GM18909 (cell line): ENCODE measurements at regions not wholly inside any gene's neighbourhood (a gene's known extent, or its start where the extent isn't known, plus 50 kb on each side); places are given as distances from the start of the nearest gene placed in this dataset.

Experiments
- ATAC-seq: cut with Tn5 transposase; IDR thresholded peaks from one replicate; pipeline ENCODE4 v1.9.1; 2021; ENCODE audit warnings: mild to moderate bottlenecking; ENCODE audit not compliant: unreplicated experiment, poor library complexity

DNA sequence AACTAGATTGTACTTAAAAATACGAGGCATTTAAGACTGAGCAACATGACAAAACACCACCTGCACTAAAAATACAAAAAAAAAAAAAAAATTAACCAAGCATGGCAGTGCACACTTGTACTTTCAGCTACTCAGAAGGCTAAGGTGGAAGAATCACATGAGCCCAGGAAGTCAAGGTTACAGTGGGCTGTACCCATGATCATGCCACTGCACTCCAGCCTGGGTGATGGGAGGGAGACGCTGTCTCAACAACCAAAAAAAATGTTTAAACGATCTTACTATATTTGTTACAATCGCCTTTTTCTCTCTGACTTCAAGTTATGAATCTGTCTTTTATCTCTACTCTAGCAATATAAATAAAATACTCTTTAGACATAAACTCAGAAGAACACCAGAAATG lies 1454.3 kb downstream of the MAT2B start:
- no peak for ATAC-seq

DNA sequence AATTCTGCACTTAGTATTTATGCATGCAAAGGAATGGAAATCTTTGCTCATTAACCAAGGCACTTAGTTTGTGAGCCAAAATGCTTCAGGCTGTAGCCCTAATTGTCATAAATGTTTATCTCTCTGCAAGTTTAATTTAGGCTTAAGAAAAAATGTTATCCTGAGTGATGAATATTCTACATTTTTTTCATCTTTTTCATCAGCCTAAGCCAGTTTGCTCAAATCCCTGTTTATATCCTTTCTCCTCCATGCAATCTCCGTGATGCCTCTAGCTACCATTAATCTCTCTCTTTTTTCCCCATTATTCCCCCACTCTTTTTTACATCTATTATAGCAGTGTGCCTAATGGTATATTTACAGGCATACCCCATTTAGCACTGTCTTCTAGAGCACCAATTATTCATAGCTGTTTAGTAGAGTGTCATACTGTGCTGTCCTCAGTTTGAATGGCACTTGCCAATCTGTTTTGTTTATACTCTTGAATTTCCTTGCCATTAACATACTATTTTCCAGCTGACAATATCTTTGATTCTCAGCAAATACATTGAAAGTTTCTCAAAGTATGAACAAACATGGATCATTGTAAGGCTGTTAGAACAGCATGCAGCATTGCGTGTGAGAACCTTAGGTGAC lies 1457.0 kb downstream of the MAT2B start:
- no peak for ATAC-seq

DNA sequence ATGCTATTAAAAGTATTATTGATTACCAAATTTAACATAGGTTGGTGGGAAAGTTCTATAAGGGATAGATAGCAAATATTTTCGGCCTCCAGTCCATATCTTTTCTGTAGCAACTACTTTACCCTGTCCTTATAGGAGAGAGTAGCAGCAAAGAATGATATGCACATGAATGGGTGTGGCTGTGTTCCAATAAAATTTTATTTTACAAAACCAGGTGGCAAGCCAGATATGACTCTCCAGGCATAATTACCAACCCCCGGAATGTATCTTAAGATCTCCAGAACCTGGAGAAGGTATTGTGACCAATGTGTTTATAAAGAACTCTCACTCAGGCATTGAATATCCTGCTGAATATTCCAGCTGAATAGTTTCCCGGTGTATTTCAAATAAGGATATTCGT lies 1461.2 kb downstream of the MAT2B start:
- no peak for ATAC-seq

DNA sequence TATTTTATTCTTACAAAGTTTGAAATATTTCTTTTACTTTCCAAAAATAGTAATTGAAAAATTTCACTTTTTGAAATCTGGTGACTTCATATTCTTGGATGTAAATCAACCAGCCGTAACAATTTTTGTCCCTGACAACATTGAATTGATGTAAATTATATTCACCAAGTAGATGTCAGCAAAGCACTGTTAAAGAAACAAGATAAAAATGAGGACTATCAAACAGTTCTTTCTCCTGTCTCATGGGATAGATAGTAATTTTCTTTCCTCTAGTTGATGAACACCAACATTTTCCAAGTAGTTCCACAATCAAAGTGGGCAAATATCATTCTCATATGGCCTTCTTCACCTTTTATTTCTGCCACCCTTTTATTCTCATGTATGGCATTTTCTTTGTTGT lies 1461.9 kb downstream of the MAT2B start:
- ATAC-seq = no peak

DNA sequence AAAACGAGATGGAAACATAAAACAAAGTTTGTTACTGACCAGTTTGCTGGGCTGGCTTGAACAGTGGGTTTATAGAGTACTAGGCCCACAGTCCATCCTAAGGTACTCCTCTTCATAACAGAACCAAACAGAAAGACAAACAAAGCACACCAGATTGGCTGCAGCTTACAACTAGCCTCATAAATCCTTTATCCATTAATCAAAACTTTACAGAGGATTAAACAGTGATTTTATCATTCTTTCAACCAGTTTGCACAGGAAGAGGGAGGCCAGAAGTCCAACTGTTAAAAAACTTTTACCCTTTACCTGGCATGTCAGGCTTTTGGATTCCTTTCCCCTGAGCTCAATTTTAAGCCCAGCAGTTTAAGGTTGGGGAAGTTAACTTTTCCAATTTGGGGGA lies 1467.6 kb downstream of the MAT2B start:
- no peak for ATAC-seq

DNA sequence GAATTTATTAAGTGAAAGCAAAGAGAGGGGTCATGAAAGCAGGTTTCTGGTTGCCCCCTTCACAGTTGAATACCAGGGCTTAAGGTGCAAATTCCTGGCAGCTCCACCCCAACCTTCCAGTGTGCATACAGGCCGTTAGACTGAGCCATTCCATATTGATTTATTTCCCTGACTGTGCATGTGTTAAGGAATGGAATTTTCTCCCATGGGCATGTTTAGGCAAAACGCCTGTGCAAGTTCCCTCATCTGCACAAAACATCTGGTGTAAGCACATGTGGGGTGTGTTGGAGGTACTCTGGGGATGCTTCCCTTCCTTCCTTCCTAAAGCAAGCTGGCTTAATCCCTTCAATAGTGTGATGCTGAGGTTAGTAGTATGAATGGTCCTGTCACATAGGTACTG lies 1470.6 kb downstream of the MAT2B start:
- ATAC-seq = no peak

GRCh38 chr5:164980480-164980879 lies 1475.1 kb downstream of the MAT2B start:
- ATAC-seq = no peak

DNA sequence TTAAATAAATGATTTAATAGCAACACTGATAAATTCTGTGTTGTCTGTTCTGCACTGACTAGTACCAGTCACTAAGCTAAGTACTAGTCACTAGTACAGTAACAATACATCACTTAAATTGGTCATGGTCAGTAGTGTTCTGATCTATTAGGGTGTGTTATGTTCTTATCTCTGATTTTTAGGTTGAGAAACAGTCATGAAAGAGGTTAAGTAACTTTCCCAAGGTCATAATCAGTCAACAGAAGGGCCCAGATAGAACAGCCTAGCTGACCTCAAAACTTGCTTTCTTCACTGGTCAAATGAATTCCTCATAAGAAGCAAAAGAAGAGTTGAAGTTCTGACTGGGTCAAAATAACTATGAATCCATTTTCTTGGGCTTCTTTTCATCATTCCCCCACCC lies 1492.7 kb downstream of the MAT2B start:
- no peak for ATAC-seq

DNA sequence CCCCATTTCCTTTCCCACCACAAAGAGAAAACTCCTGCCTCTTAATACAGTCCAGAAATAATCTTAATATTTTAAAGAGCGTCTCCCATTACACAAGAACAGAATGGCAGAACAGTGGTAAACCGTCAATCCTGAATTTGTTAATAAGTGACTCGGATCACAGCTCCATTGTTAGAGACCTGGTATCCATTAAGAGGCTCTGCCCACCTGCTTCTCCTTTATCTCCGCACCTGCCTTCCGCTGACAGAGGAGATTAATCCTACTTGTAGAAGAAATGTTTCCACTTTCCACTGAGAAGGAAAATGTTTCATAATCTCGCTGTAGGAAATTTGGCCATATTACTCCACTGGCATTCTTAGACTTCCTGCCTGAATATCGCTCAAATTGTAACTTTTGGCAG lies 1493.2 kb downstream of the MAT2B start:
- ATAC-seq = no peak

DNA sequence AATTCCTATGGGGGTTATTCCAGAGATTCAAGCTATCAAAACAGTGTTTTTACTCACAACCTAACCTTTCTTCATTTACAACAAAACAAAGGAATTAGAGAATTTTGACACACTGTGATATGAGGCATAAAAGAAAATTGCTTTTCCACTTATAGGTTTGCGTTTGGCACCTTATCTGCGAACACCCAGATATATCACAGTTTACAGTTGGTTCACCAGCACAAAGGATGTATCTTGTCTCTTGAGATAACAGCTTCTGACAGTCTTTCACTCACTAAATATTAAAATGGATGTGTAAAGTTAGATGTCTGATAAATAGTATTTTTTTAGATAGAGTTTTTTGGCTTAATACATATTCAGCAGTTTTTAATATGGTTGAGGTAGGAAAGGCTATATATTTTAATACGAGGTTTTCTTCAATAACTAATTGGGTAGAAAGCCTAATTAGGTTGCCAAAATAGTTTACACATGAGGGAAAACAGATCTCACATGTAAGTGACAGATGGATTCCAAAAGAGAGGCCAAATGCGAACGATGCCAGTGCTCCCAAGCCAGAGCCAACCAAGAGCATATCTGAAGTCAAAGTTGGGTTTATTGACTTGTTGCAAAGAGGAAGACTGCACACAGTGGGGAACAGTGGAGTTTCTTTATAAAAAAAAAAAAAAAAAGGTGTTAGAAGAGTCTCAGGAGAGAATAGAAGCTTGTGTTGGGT lies 1495.2 kb downstream of the MAT2B start:
- ATAC-seq = no peak

GRCh38 chr5:165003283-165003682 lies 1497.9 kb downstream of the MAT2B start:
- ATAC-seq = no peak

GRCh38 chr5:165004175-165004574 lies 1498.8 kb downstream of the MAT2B start:
- no peak for ATAC-seq

DNA sequence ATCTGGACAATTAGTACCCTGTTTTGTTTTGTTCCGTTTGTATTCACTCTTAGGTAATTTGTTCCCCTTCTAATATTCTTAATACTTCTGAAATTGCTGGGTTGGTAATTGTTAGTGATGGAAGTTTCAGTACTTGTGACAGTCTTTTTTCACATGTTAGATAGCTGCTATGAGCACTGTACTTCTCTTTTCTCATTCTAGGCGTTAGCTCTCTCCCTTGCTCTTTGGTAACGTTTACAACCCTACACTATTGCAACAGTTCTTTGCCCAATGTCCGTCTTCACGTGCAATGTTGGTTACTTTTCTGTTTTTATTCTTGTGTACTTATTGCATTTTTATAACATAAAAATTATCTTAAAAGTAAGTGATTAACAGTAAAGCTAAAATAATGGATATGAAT lies 1509.0 kb downstream of the MAT2B start:
- ATAC-seq = no peak

GRCh38 chr5:165015126-165015525 lies 1509.7 kb downstream of the MAT2B start:
- ATAC-seq = no peak

- ATAC-seq = no peak
These were observed 1510.1 kb downstream of the MAT2B start for GRCh38 chr5:165015547-165015946.

DNA sequence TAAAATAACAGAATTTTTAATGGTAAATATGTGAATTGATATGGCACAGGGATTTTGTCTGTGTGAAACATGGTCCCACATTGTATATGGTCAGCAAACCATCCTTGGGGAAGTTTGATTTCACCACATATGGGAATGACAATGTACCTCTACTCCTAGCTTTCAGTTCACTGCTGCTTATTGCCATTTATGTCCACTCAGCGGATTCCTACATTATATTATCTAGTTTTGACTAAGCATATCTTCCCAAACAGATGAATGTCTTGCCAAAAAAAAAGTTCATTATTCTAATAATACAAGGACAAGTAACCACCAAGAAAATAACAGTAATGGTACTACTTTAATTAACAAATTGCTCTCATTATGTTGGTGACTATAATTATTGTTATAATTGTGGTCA lies 1521.6 kb downstream of the MAT2B start:
- ATAC-seq = no peak

- ATAC-seq = no peak
These were observed 1522.9 kb downstream of the MAT2B start for GRCh38 chr5:165028356-165028755.

DNA sequence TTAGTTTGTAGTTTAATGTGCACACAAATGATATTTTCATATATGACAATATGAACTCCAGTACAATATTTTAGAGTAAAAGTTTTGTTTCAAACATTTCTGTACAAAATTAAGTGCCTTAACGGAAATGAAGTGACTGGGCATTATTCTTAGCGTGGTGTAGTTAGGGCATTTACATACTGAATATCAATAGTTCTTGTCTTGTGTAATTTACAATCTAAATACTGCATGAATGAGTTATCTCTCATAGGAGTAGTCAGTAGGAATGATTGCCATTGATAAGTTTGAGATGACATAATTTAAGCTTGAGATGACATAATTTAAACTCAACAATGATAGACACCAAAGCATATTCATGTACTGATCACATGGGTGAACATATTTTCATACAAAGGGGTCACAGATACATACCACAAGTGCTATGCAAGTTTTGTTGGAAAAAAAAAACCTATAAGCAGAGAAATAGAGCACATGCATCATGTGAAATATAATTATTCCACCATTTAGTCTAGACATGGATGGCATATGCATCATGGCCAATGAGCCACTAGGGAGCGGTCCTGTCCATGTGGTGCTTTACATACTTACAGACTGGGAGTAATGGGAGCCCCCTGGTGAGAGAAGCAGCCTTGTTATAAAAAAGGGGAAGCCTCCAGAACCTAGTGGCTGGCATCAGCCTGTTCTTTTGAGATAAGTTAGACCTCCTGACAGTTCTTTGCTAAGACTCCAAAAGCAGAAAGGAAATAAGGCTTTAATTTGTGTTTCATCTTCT lies 1523.9 kb downstream of the MAT2B start:
- ATAC-seq = no peak

GRCh38 chr5:165030971-165031370 lies 1525.6 kb downstream of the MAT2B start:
- no peak for ATAC-seq

DNA sequence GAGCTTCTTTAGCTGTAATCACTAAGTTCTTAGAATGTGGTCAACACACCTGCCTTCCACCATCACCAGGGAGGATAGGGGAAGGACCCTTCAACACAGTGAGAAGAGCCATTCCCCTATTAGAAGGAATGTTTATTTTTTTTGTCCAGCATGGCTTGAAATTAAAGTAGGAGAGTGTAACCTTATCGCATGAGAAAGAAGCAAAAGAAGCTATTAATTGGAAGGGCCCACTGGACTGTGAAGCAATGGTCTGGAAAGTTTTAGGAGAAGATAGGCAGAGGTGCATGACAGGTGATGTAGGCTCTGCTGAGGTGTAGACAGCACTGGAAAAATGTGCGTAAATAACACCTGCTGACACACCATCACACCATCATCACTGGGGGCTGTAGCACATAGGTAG lies 1526.0 kb downstream of the MAT2B start:
- no peak for ATAC-seq

DNA sequence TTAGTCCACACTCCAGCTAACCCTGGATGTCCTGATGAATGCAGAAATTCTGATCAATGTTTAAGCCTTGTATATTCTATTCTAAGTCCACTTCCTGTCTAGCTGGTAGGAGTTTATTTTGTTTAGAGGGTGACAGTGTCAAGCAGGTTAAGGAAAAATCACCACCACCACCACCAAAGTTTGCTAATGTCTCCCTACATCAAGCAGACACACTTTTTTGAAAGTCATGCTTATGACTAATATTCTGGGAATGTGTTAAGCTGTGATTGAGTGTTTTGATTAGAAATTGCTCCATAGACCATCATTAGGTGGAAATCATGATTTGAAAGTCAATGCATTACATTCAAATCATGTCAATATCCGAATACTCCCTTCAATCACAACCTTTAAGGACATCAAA lies 1530.1 kb downstream of the MAT2B start:
- no peak for ATAC-seq

DNA sequence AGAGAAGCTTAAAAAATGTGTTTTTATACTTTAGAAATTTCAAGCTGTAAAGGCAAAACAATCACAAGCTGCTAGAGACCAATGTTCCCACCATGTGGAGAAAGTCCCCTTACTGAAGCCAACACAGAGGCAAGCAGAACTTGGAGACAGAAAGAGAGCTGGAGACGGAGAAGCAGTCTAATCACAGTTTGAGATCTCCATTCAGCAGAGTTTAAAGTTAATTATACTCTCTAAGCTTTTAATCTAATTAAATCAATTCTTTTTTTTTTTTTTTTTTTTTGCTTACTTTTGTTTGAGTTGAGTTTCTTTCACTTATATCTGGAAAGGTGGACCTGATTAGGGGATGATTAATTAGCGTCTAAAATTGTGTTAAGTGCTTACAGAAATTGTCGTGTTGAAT lies 1534.3 kb downstream of the MAT2B start:
- no peak for ATAC-seq
